ENCODE measurements at regions not wholly inside any gene's neighbourhood (a gene's known extent, or its start where the extent isn't known, plus 50 kb on each side); places are given as distances from the start of the nearest gene placed in this dataset.

- intact Hi-C loops (cut with DNase I; ENCODE audit: low total_unique reads), result no loop called here
- no peak for TF ChIP-seq POLR2A (IDR thresholded peaks at IDR 0.05)
- no peak for TF ChIP-seq POLR2AphosphoS5 (IDR thresholded peaks at IDR 0.05)
- TF ChIP-seq CTCF (IDR thresholded peaks at IDR 0.05), result no peak
- TF ChIP-seq EP300 (IDR thresholded peaks at IDR 0.05), result no peak
- no peaks in the 10 kb centered on the region for H3K36me3 ChIP-seq
Observed at GRCh38 chr15:87294854-87295253, 961.7 kb downstream of the NTRK3 start.

GRCh38 chr15:87293031-87293430 lies 963.5 kb downstream of the NTRK3 start:
- Histone ChIP-seq H3K4me1 (no peaks in the 10 kb centered on the region), H3K27ac (no peak overlapping the region), H3K36me3 (no peaks in the 10 kb centered on the region), H3K9me3 (peaks cover 0 to 22% (median 9%) of the 10 kb centered on the region in 4 donors), H3K4me3 (no peak overlapping the region), H3K27me3 (no peaks in the 10 kb centered on the region)
- TF ChIP-seq EP300 (IDR thresholded peaks at IDR 0.05), result no peak
- intact Hi-C loops (cut with DNase I; ENCODE audit: low total_unique reads), result no loop called here
- WGBS, 5 donors, result 78 to 86% (median 80%) methylated on average over 2 of the region's 2 CpGs
- DNase-seq, result no peak

More at GRCh38 chr15:87294854-87295253, 961.7 kb downstream of the NTRK3 start:
- Histone ChIP-seq H3K4me1 (no peaks in the 10 kb centered on the region), H3K9me3 (peaks cover 0 to 22% (median 10%) of the 10 kb centered on the region in 4 donors), H3K27ac (no peak overlapping the region), H3K4me3 (no peak overlapping the region), H3K27me3 (no peaks in the 10 kb centered on the region)
- no peak for DNase-seq

- Histone ChIP-seq H3K4me3 (no peak overlapping the region), H3K36me3 (no peaks in the 10 kb centered on the region), H3K9me3 (peaks cover 0 to 18% (median 14%) of the 10 kb centered on the region in 4 donors), H3K27ac (no peak overlapping the region), H3K27me3 (no peaks in the 10 kb centered on the region), H3K4me1 (no peaks in the 10 kb centered on the region)
- TF ChIP-seq POLR2AphosphoS5 (IDR thresholded peaks at IDR 0.05) (no peak), EP300 (IDR thresholded peaks at IDR 0.05) (no peak), POLR2A (IDR thresholded peaks at IDR 0.05) (no peak), CTCF (IDR thresholded peaks at IDR 0.05) (no peak)
- intact Hi-C loops (cut with DNase I; ENCODE audit: low total_unique reads), result no loop called here
- DNase-seq, result no peak
- WGBS, 5 donors, result 35 to 54% (median 43%) methylated on average over 3 of the region's 3 CpGs
Observed at GRCh38 chr15:87287156-87287555, 969.4 kb downstream of the NTRK3 start.

- 29 to 40% (median 33%) methylated on average over 1 of the region's 1 CpG for WGBS, 5 donors
- intact Hi-C loops (cut with DNase I; ENCODE audit: low total_unique reads), result no loop called here
- H3K4me1 ChIP-seq, result no peaks in the 10 kb centered on the region
- H3K9me3 ChIP-seq, result peaks cover 0 to 18% (median 7%) of the 10 kb centered on the region in 4 donors
- no peaks in the 10 kb centered on the region for H3K36me3 ChIP-seq
- H3K4me3 ChIP-seq, result no peak overlapping the region
- no peaks in the 10 kb centered on the region for H3K27me3 ChIP-seq
- DNase-seq, result no peak
- no peak for TF ChIP-seq POLR2AphosphoS5 (IDR thresholded peaks at IDR 0.05)
- TF ChIP-seq EP300 (IDR thresholded peaks at IDR 0.05), result no peak
- H3K27ac ChIP-seq, result no peak overlapping the region
Observed at GRCh38 chr15:87269566-87269965, 987.0 kb downstream of the NTRK3 start.

- no peak overlapping the region for H3K27ac ChIP-seq
- DNase-seq, result no peak
- H3K4me1 ChIP-seq, result no peaks in the 10 kb centered on the region
- intact Hi-C loops (cut with DNase I; ENCODE audit: low total_unique reads), result no loop called here
- no peaks in the 10 kb centered on the region for H3K27me3 ChIP-seq
- TF ChIP-seq POLR2AphosphoS5 (IDR thresholded peaks at IDR 0.05), result no peak
- H3K4me3 ChIP-seq, result no peak overlapping the region
- H3K36me3 ChIP-seq, result no peaks in the 10 kb centered on the region
- peaks cover 0 to 11% (median 5%) of the 10 kb centered on the region in 4 donors for H3K9me3 ChIP-seq
- WGBS, 5 donors, result 82 to 100% (median 85%) methylated on average over 2 of the region's 2 CpGs
Observed at GRCh38 chr15:87268675-87269074, 987.9 kb downstream of the NTRK3 start.

GRCh38 chr15:87267798-87268197 lies 988.7 kb downstream of the NTRK3 start:
- Histone ChIP-seq H3K9me3 (peaks cover 0 to 8% (median under 1%) of the 10 kb centered on the region in 4 donors), H3K36me3 (no peaks in the 10 kb centered on the region), H3K27ac (no peak overlapping the region), H3K27me3 (no peaks in the 10 kb centered on the region), H3K4me3 (no peak overlapping the region), H3K4me1 (no peaks in the 10 kb centered on the region)
- intact Hi-C loops (cut with DNase I; ENCODE audit: low total_unique reads), result no loop called here
- 61 to 94% (median 88%) methylated on average over 2 of the region's 2 CpGs for WGBS, 5 donors
- TF ChIP-seq POLR2A (IDR thresholded peaks at IDR 0.05) (no peak), POLR2AphosphoS5 (IDR thresholded peaks at IDR 0.05) (no peak), CTCF (IDR thresholded peaks at IDR 0.05) (no peak), EP300 (IDR thresholded peaks at IDR 0.05) (no peak)
- no peak for DNase-seq
